ENCODE measurements at regions not wholly inside any gene's neighbourhood (a gene's known extent, or its start where the extent isn't known, plus 50 kb on each side); places are given as distances from the start of the nearest gene placed in this dataset.

GRCh38 chr12:124082012-124082411 is 109.0 kb downstream of the ZNF664 start:
- H3K4me3 ChIP-seq (ENCODE audit: control insufficient read depth, low read depth, low read length) = no peak overlapping the region
- no peak for DNase-seq (ENCODE audit: low read depth)
- TF ChIP-seq CTCF (IDR thresholded peaks at IDR 0.05; ENCODE audit: control insufficient read depth, insufficient read depth, low read depth, low read length, missing control alignments) = no peak

GRCh38 chr12:124082687-124083086 is 109.7 kb downstream of the ZNF664 start:
- DNase-seq (ENCODE audit: low read depth) = no peak
- no peak for TF ChIP-seq CTCF (IDR thresholded peaks at IDR 0.05; ENCODE audit: control insufficient read depth, insufficient read depth, low read depth, low read length, missing control alignments)
- no peak overlapping the region for H3K4me3 ChIP-seq (ENCODE audit: control insufficient read depth, low read depth, low read length)

- no peak for TF ChIP-seq CTCF (IDR thresholded peaks at IDR 0.05; ENCODE audit: control insufficient read depth, insufficient read depth, low read depth, low read length, missing control alignments)
- DNase-seq (ENCODE audit: low read depth) = no peak
- no peak overlapping the region for H3K4me3 ChIP-seq (ENCODE audit: control insufficient read depth, low read depth, low read length)
Measured at GRCh38 chr12:124083708-124084107, 110.7 kb downstream of the ZNF664 start.

- TF ChIP-seq CTCF (IDR thresholded peaks at IDR 0.05; ENCODE audit: control insufficient read depth, insufficient read depth, low read depth, low read length, missing control alignments) = no peak
- DNase-seq (ENCODE audit: low read depth) = no peak
- H3K4me3 ChIP-seq (ENCODE audit: control insufficient read depth, low read depth, low read length) = no peak overlapping the region
Measured at GRCh38 chr12:124085419-124086296, 112.6 kb downstream of the ZNF664 start.

GRCh38 chr12:124086299-124086898 is 113.4 kb downstream of the ZNF664 start:
- TF ChIP-seq CTCF (IDR thresholded peaks at IDR 0.05; ENCODE audit: control insufficient read depth, insufficient read depth, low read depth, low read length, missing control alignments) = no peak
- no peak for DNase-seq (ENCODE audit: low read depth)
- H3K4me3 ChIP-seq (ENCODE audit: control insufficient read depth, low read depth, low read length) = no peak overlapping the region

GRCh38 chr12:124087266-124088051 is 114.4 kb downstream of the ZNF664 start:
- DNase-seq (ENCODE audit: low read depth) = no peak
- no peak for TF ChIP-seq CTCF (IDR thresholded peaks at IDR 0.05; ENCODE audit: control insufficient read depth, insufficient read depth, low read depth, low read length, missing control alignments)
- no peak overlapping the region for H3K4me3 ChIP-seq (ENCODE audit: control insufficient read depth, low read depth, low read length)

Data from AG09309 (cell line).